A673 (cell line): ENCODE measurements at regions not wholly inside any gene's neighbourhood (a gene's known extent, or its start where the extent isn't known, plus 50 kb on each side); places are given as distances from the start of the nearest gene placed in this dataset.

Source experiments
- BruUV-seq: library from RNA; stranded (reverse); fragments of 400-500 nt; replicated peaks from 2 replicates; lab custom pipeline; 2021; lab: Mats Ljungman, UMichigan
- CTCF ChIA-PET: fragments of 300-600 bp; sonication (Branson Sonifier 250); formaldehyde crosslinking; loops from one replicate; lab custom pipeline; 2022; ENCODE audit warnings: antibody characterized with exemption; lab: Charles Lee
- POLR2A ChIA-PET: fragments of 300-600 bp; sonication (Branson Sonifier 250); formaldehyde crosslinking; loops from one replicate; lab custom pipeline; 2022; ENCODE audit warnings: antibody characterized with exemption; ENCODE audit not compliant: low non-redundant PET; lab: Charles Lee
- DNase-seq: peaks from one replicate; pipeline ENCODE4 v3.0.0-alpha.2; 2015; ENCODE audit warnings: low spot score
- H3K27ac ChIP-seq: fragments of 200-600 bp; sonication (generic); 2 replicates; pipeline ENCODE4 v1.5.1; 2016; ENCODE audit warnings: mixed run types, low read depth, mild to moderate bottlenecking, mixed read lengths, antibody characterized with exemption, low read length; ENCODE audit not compliant: poor library complexity, severe bottlenecking
- H3K27me3 ChIP-seq: fragments of 200-600 bp; sonication (generic); replicated peaks from 2 replicates; pipeline ENCODE4 v1.6.1; 2017; ENCODE audit warnings: mixed run types, low read depth, mild to moderate bottlenecking, mixed read lengths, antibody characterized with exemption, low read length; ENCODE audit not compliant: insufficient read depth, poor library complexity
- H3K36me3 ChIP-seq: fragments of 200-600 bp; sonication (generic); 2 replicates; pipeline ENCODE4 v1.6.1; 2016; ENCODE audit warnings: mixed run types, mild to moderate bottlenecking, mixed read lengths, antibody characterized with exemption, low read length; ENCODE audit not compliant: insufficient read depth, poor library complexity, severe bottlenecking
- H3K4me1 ChIP-seq: fragments of 200-600 bp; sonication (generic); 2 replicates; pipeline ENCODE4 v1.6.1; 2017; ENCODE audit warnings: mixed run types, mild to moderate bottlenecking, mixed read lengths, antibody characterized with exemption, low read length; ENCODE audit not compliant: insufficient read depth, poor library complexity, severe bottlenecking
- H3K4me3 ChIP-seq: fragments of 200-600 bp; sonication (generic); 2 replicates; pipeline ENCODE4 v1.5.1; 2016; ENCODE audit warnings: low read depth, mixed run types, mild to moderate bottlenecking, mixed read lengths, low read length; ENCODE audit not compliant: poor library complexity, severe bottlenecking
- H3K9me3 ChIP-seq: fragments of 200-600 bp; sonication (generic); 2 replicates; pipeline ENCODE4 v1.6.1; 2016; ENCODE audit warnings: mixed run types, low read depth, mild to moderate bottlenecking, mixed read lengths, antibody characterized with exemption, low read length; ENCODE audit not compliant: poor library complexity, severe bottlenecking
- EZH2 ChIP-seq: fragments of 200-600 bp; sonication (generic); IDR thresholded peaks from 2 replicates; pipeline ENCODE4 v1.6.1; 2017; ENCODE audit warnings: borderline replicate concordance, low read depth, mild to moderate bottlenecking, mixed read lengths, antibody characterized with exemption, low read length; ENCODE audit not compliant: poor library complexity, severe bottlenecking
- intact Hi-C: fragments of 100-400 bp; cut with micrococcal nuclease; formaldehyde crosslinking; loops from one replicate; pipeline ENCODE4 v1.10.0; 2022; ENCODE audit not compliant: unreplicated experiment
- TF ChIP-seq, protein P1 (sequence below): fragments of 300-800, 200-600 bp; sonication (generic); conservative IDR thresholded peaks from 2 replicates; pipeline ENCODE4 v1.5.1; 2017; ENCODE audit warnings: low read depth, mild to moderate bottlenecking, antibody characterized with exemption, low read length, moderate library complexity, mixed read lengths

DNA sequence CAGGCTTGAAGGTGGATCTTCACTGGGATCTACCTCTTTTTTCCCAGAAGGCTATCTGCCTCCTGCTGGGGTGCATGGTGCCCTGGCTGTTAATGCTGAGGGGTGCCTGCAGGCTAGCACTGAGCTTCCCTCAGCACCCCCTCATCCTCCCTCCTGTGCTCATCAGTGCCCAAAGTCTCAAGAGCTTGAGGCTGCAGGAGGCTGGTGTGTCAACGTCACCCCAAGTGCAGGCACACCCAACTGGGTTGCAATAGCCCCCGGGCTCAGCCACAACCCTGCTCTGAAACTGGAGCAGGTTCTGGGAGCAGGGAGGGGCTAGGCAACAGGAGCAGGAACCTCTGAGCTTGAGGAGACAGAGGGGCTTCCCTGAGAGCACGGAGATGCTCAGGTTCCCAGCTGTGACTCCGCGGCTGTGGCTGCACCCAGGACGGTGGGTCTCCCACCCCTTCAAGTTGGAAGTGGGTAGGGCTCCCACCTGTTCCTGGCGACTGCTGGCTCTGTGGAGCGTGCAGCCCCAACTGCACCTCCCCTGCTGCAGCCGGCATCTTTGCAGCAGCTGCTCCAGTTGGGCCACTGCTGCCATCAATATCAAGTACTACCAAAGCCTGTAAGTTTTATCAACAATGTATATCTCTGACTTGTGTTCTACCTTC, 1266.6 kb upstream of the C9orf72 start:
- DNase-seq: no peak
- intact Hi-C loops: no loop called here
- H3K27ac ChIP-seq: no peak overlapping the region
- peaks cover 4% of the 10 kb centered on the region for H3K4me1 ChIP-seq
- no peaks in the 10 kb centered on the region for H3K27me3 ChIP-seq
- ChIA-PET POLR2A (no interaction called here), CTCF (no interaction called here)
- H3K9me3 ChIP-seq: no peaks in the 10 kb centered on the region
- BruUV-seq: no TSS peak
- H3K4me3 ChIP-seq: no peak overlapping the region
- no peaks in the 10 kb centered on the region for H3K36me3 ChIP-seq
- TF ChIP-seq, protein P1, sequence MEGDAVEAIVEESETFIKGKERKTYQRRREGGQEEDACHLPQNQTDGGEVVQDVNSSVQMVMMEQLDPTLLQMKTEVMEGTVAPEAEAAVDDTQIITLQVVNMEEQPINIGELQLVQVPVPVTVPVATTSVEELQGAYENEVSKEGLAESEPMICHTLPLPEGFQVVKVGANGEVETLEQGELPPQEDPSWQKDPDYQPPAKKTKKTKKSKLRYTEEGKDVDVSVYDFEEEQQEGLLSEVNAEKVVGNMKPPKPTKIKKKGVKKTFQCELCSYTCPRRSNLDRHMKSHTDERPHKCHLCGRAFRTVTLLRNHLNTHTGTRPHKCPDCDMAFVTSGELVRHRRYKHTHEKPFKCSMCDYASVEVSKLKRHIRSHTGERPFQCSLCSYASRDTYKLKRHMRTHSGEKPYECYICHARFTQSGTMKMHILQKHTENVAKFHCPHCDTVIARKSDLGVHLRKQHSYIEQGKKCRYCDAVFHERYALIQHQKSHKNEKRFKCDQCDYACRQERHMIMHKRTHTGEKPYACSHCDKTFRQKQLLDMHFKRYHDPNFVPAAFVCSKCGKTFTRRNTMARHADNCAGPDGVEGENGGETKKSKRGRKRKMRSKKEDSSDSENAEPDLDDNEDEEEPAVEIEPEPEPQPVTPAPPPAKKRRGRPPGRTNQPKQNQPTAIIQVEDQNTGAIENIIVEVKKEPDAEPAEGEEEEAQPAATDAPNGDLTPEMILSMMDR: no peak
- TF ChIP-seq EZH2: no peak

DNA sequence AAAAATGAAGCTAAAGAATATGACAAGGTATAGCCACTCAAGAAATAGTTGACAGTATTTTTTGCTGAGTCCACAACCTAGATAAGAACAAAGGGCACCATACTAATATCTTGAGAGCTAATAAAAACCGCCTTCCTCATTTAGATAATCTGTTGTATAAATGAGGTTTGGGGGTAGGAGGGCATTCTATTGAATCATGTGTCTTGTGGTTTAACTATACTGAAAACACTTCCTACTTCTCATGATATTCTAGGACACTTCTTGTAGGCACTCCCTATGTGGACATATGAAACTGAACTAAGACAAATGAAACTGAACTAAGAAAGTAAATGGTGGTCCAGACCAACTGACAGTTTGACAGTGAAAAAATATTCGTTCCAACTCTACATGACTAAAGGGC, 1268.5 kb upstream of the C9orf72 start:
- H3K27me3 ChIP-seq: no peaks in the 10 kb centered on the region
- TF ChIP-seq, protein P1: no peak
- TF ChIP-seq EZH2: no peak
- no TSS peak for BruUV-seq
- intact Hi-C loops: no loop called here
- no peaks in the 10 kb centered on the region for H3K36me3 ChIP-seq
- ChIA-PET CTCF (no interaction called here), POLR2A (no interaction called here)
- H3K4me1 ChIP-seq: peaks cover 14% of the 10 kb centered on the region
- no peak overlapping the region for H3K27ac ChIP-seq
- DNase-seq: no peak
- H3K4me3 ChIP-seq: no peak overlapping the region
- no peaks in the 10 kb centered on the region for H3K9me3 ChIP-seq

DNA sequence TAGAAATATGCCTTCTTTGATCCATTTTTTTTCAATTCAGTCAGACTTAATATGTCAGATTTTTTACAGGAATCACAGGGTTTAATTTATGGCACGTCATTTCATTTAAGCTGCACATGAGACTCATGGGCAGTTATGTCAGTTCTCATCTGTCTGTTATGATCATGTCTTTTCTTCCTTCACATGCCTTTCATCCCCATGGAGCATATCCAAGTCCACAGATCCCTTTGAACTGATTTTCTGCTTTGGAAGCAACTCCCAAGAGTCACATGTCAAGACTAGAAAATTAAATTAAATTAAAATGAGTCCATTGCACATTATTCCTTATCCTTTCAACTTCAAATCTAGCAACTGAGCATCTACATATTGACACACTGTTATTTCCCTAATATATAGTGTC, 1274.0 kb upstream of the C9orf72 start:
- BruUV-seq: no TSS peak
- ChIA-PET CTCF (no interaction called here), POLR2A (no interaction called here)
- no peak overlapping the region for H3K4me3 ChIP-seq
- TF ChIP-seq, protein P1: no peak
- TF ChIP-seq EZH2: no peak
- H3K36me3 ChIP-seq: no peaks in the 10 kb centered on the region
- intact Hi-C loops: no loop called here
- H3K27me3 ChIP-seq: no peaks in the 10 kb centered on the region
- no peaks in the 10 kb centered on the region for H3K9me3 ChIP-seq
- no peak for DNase-seq
- H3K27ac ChIP-seq: no peak overlapping the region
- peaks cover 38% of the 10 kb centered on the region for H3K4me1 ChIP-seq
